Psoas muscle (tissue), 7 donors: ENCODE measurements at regions not wholly inside any gene's neighbourhood (a gene's known extent, or its start where the extent isn't known, plus 50 kb on each side); places are given as distances from the start of the nearest gene placed in this dataset.
"Not testable (repeated sequence)": the region's sequence is repeated elsewhere in the genome, so short reads cannot be mapped to it uniquely, and the experiment has no call there.

Experiments
- ATAC-seq, 4 donors: fragments of 200-7000 bp; cut with Tn5 transposase; one replicate each; pipeline ENCODE4 v1.9.1; 2020; ENCODE audit warnings: moderate library complexity in 3 of 4, mild to moderate bottlenecking in 2 of 4
- DNase-seq, 2 donors: peaks; one replicate each; pipeline ENCODE4 v3.0.0-alpha.2; 2020
- H3K27ac ChIP-seq: fragments of 200-600 bp; one replicate; pipeline ENCODE4 v1.8.0; 2022
- H3K27me3 ChIP-seq, 3 donors: fragments of 200-600 bp in 1 of 3; one replicate each; pipeline versions ENCODE4 v1.6.1 to v1.8.0; 2013 to 2022; ENCODE audit warnings: low read length in 2 of 3, mild to moderate bottlenecking in 2 of 3, moderate library complexity in 1 of 3; ENCODE audit not compliant: insufficient read depth in 3 of 3
- H3K36me3 ChIP-seq, 2 donors: fragments of 200-600 bp in 1 of 2; one replicate each; pipeline versions ENCODE4 v1.6.1 to v1.8.0; 2013 to 2022; ENCODE audit warnings: low read depth in 1 of 2, mild to moderate bottlenecking in 1 of 2, moderate library complexity in 1 of 2; ENCODE audit not compliant: insufficient read depth in 1 of 2
- H3K4me1 ChIP-seq: fragments of 200-600 bp; one replicate; pipeline ENCODE4 v1.8.0; 2022
- H3K4me3 ChIP-seq: fragments of 200-600 bp; one replicate; pipeline ENCODE4 v1.8.0; 2022; ENCODE audit warnings: mild to moderate bottlenecking
- H3K9me3 ChIP-seq: fragments of 200-600 bp; one replicate; pipeline ENCODE4 v1.8.0; 2022
- CTCF ChIP-seq: fragments of 200-600 bp; IDR thresholded peaks from one replicate; pipeline ENCODE4 v1.8.0; 2022; ENCODE audit warnings: antibody characterized with exemption
- WGBS, 3 donors: extraction: QIAGEN DNeasy Blood & Tissue Kit; methylation state at CpG; one replicate each; pipeline versions ENCODE4 v1.1.6 to v1.1.7; 2013; 5-methylcytosine and 5-hydroxymethylcytosine counted together
- intact Hi-C, 2 donors: fragments of 100-400 bp; cut with DNase I; formaldehyde crosslinking; loops; one replicate each; pipeline versions ENCODE4 v1.11.0 to v1.14.2; 2022
- donor health status: healthy with polysubstance abuse.
- donor health status: DM: no; HTN: no; CAD: no; lungs with moderate emphysema.
- donor health status: Bipolar disorder and iron deficiency.
- donor health status: healthy.
- donor health status: DM: yes; HTN: yes; CAD: no.
- donor health status: DM: no; HTN: no; CAD: no.
- donor health status: DM: yes; HTN: yes; CAD: no.

DNA sequence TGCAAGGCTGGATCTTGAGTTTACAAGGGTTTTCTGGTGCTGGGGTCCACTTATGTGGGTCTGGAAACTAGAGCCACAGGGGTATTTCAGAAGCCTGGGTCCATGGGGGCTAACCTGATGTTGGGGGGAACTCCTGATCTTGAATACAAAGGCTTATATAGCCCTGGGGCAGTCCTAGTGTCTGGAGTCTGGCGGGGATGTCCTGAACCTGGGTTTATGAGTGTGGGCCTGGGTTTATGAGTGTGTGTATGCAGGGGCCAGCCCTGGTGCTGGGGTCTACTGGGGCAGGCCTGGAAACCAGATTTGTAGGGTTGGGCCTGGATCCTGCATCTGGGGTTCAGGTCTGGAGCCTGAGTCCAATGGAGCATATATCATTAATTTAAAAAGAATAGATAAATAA, 146.5 kb upstream of the C1GALT1 start:
- Histone ChIP-seq H3K27ac (no peak overlapping the region), H3K4me1 (no peaks in the 10 kb centered on the region), H3K4me3 (no peak overlapping the region), H3K27me3 (peaks cover 0 to 1% (median 0%) of the 10 kb centered on the region in 3 donors), H3K9me3 (no peaks in the 10 kb centered on the region), H3K36me3 (no peaks in the 10 kb centered on the region)
- DNase-seq = no peak
- intact Hi-C loops = no loop called here
- no peak for TF ChIP-seq CTCF
- 71 to 87% (median 75%) methylated on average over 1 of the region's 1 CpG for WGBS, 3 donors
- ATAC-seq = no peak

GRCh38 chr7:7042286-7042893, 140.0 kb upstream of the C1GALT1 start:
- intact Hi-C loops, DNase-seq, ATAC-seq, H3K36me3 ChIP-seq, H3K27ac ChIP-seq, H3K9me3 ChIP-seq, H3K4me1 ChIP-seq, H3K4me3 ChIP-seq, H3K27me3 ChIP-seq: not testable (repeated sequence)
- 69 to 79% (median 78%) methylated on average over 7 of the region's 7 CpGs for WGBS, 3 donors

- Histone ChIP-seq H3K27me3 (peaks cover 0 to 5% (median 2%) of the 10 kb centered on the region in 3 donors), H3K4me3 (no peak overlapping the region), H3K9me3 (no peaks in the 10 kb centered on the region), H3K27ac (no peak overlapping the region), H3K4me1 (no peaks in the 10 kb centered on the region), H3K36me3 (no peaks in the 10 kb centered on the region)
- intact Hi-C loops = no loop called here
- WGBS, 3 donors = 29 to 61% (median 31%) methylated on average over 2 of the region's 2 CpGs
- no peak for DNase-seq
- ATAC-seq = no peak
- no peak for TF ChIP-seq CTCF
These were observed 137.5 kb upstream of the C1GALT1 start for GRCh38 chr7:7044806-7045205.

GRCh38 chr7:7048213-7048612, 134.1 kb upstream of the C1GALT1 start:
- Histone ChIP-seq H3K36me3 (no peaks in the 10 kb centered on the region), H3K4me1 (no peaks in the 10 kb centered on the region), H3K4me3 (no peak overlapping the region), H3K9me3 (no peaks in the 10 kb centered on the region), H3K27me3 (peaks cover 0 to 5% (median 2%) of the 10 kb centered on the region in 3 donors), H3K27ac (no peak overlapping the region)
- DNase-seq (no peak), ATAC-seq (no peak)
- intact Hi-C loops = no loop called here
- WGBS, 3 donors = 93 to 94% (median 93%) methylated on average over 4 of the region's 4 CpGs
- TF ChIP-seq CTCF = no peak

- intact Hi-C loops = no loop called here
- H3K4me1 ChIP-seq = no peaks in the 10 kb centered on the region
- H3K27me3 ChIP-seq = peaks cover 0 to 5% (median 2%) of the 10 kb centered on the region in 3 donors
- TF ChIP-seq CTCF = no peak
- H3K27ac ChIP-seq = no peak overlapping the region
- DNase-seq = no peak
- H3K9me3 ChIP-seq = no peaks in the 10 kb centered on the region
- H3K36me3 ChIP-seq = no peaks in the 10 kb centered on the region
- no peak overlapping the region for H3K4me3 ChIP-seq
- ATAC-seq = no peak
- 21 to 39% (median 31%) methylated on average over 4 of the region's 4 CpGs for WGBS, 3 donors
These were observed 131.0 kb upstream of the C1GALT1 start for GRCh38 chr7:7051206-7051877.
